GM12878 (cell line): ENCODE measurements at regions not wholly inside any gene's neighbourhood (a gene's known extent, or its start where the extent isn't known, plus 50 kb on each side); places are given as distances from the start of the nearest gene placed in this dataset.

Experiments
- CREM ChIP-seq: IDR thresholded peaks from 2 replicates; pipeline ENCODE4 v1.6.1; 2014; ENCODE audit warnings: antibody characterized with exemption, low read depth
- CTCF ChIP-seq, 3 experiments: IDR thresholded peaks in 2 of 3; conservative IDR thresholded peaks in 1 of 3; 2 replicates each; pipeline ENCODE4 v1.5.1; 2011; ENCODE audit warnings: low read depth in 3 of 3, low read length in 3 of 3, mild to moderate bottlenecking in 3 of 3, control low read depth in 2 of 3, moderate library complexity in 2 of 3, inconsistent platforms in 1 of 3, mixed read lengths in 1 of 3; ENCODE audit not compliant: control insufficient read depth in 2 of 3, insufficient read depth in 1 of 3; ENCODE audit errors: extremely low read depth in 1 of 3
- DPF2 ChIP-seq: fragments of 450-650 bp; IDR thresholded peaks from 2 replicates; pipeline ENCODE4 v1.6.1; 2017; ENCODE audit warnings: mild to moderate bottlenecking
- MAX ChIP-seq: IDR thresholded peaks from 2 replicates; pipeline ENCODE4 v1.6.1; 2012; ENCODE audit warnings: low read depth, low read length, improper control_type of control experiment

GRCh38 chr2:236813766-236814165, 244.1 kb downstream of the ACKR3 start:
- TF ChIP-seq CTCF (IDR thresholded peaks at IDR 0.05 in 2 of 3, conservative IDR thresholded peaks at IDR 0.05 in 1 of 3; ENCODE audit: control insufficient read depth in 2 of 3, extremely low read depth in 1 of 3, insufficient read depth in 1 of 3, low read depth in 3 of 3, low read length in 3 of 3) (no peak), CREM (no peak), MAX (no peak), DPF2 (no peak)
